Stimulated activated naive B cell treated with anti-CD40 and anti-IgM and Interleukin-4, amounts not matched to agents 10 μg/mL and 1 μg/mL and 100 μg/mL, for 72 hours (primary cell): ENCODE measurements at regions not wholly inside any gene's neighbourhood (a gene's known extent, or its start where the extent isn't known, plus 50 kb on each side); places are given as distances from the start of the nearest gene placed in this dataset.
"Not testable (repeated sequence)": the region's sequence is repeated elsewhere in the genome, so short reads cannot be mapped to it uniquely, and the experiment has no call there.

ENCODE experiments used
- ATAC-seq, 2 donors: fragments of 150-1000 bp; cut with Tn5 transposase; replicated peaks; 2 replicates each; pipeline ENCODE4 v1.10.0; 2021; ENCODE audit warnings: moderate library complexity in 1 of 2
- DNase-seq: peaks from one replicate; pipeline ENCODE4 v3.0.0; 2021
- H3K27ac Mint-ChIP-seq: one replicate; pipeline ENCODE4 v1.8.0; 2022; ENCODE audit warnings: mild to moderate bottlenecking, mixed read lengths
- H3K27me3 Mint-ChIP-seq, 2 donors: one replicate each; pipeline ENCODE4 v1.8.0; 2022; ENCODE audit warnings: mixed read lengths in 2 of 2
- H3K36me3 Mint-ChIP-seq, 2 donors: one replicate each; pipeline ENCODE4 v1.8.0; 2022; ENCODE audit warnings: mixed read lengths in 2 of 2, mild to moderate bottlenecking in 1 of 2
- H3K4me1 Mint-ChIP-seq, 2 donors: one replicate each; pipeline ENCODE4 v1.8.0; 2022; ENCODE audit warnings: mixed read lengths in 2 of 2, mild to moderate bottlenecking in 1 of 2
- H3K4me3 Mint-ChIP-seq, 2 donors: one replicate each; pipeline ENCODE4 v1.8.0; 2022; ENCODE audit warnings: mild to moderate bottlenecking in 2 of 2, mixed read lengths in 2 of 2, moderate library complexity in 1 of 2
- H3K9me3 Mint-ChIP-seq, 2 donors: one replicate each; pipeline ENCODE4 v1.8.0; 2022; ENCODE audit warnings: mixed read lengths in 2 of 2, mild to moderate bottlenecking in 1 of 2

DNA sequence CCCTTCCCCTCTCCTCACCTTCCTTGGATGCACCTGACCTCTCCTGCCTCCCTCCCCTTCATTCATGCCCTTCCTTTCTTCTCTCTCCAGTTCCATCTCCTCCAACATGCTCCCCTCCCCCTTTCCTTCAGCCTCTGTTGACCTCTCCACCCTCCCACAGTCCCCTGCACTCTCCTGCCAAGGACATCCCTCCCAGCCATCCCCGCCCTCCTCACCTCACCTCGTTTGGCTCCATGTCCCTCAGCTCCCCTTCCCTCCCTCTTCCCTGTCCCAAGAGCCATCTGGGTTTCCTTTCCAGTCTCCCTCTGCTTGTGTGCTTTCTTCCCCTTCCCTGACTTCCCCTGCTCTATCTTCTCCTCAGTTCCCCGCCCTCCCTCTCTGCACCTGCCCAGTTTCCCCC lies 819.7 kb downstream of the KCNJ18 start:
- Mint-ChIP-seq H3K27ac (no peak overlapping the region), H3K36me3 (peaks cover 0 to 3% of the 10 kb centered on the region in 2 donors), H3K9me3 (peaks cover 10 to 23% of the 10 kb centered on the region in 2 donors), H3K4me3 (no peak overlapping the region), H3K27me3 (no peaks in the 10 kb centered on the region), H3K4me1 (no peaks in the 10 kb centered on the region)
- ATAC-seq: no peak
- DNase-seq: no peak

DNA sequence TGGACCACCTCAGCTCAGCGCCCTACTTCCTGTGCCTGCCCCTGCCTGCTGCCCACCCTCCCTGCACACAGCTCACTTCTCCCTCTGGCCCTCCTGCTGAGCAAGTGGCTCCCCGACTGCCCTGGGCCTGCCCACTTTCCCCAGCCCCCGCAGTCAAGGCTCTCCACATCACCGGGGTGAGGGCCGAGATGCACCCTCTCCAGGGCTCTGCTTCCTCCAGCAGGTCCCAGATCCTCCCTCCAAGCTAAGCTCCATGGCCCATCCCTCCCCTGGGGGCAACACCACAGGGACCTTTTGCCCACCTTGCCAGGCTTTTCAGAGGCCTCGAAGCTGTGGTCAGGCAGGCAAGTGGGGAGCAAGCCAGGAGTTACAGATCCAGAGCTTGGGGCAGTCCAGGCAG lies 820.2 kb downstream of the KCNJ18 start:
- DNase-seq: no peak
- ATAC-seq: no peak
- no peak overlapping the region for H3K4me3 Mint-ChIP-seq
- H3K36me3 Mint-ChIP-seq: peaks cover 0 to 3% of the 10 kb centered on the region in 2 donors
- no peaks in the 10 kb centered on the region for H3K27me3 Mint-ChIP-seq
- H3K4me1 Mint-ChIP-seq: no peaks in the 10 kb centered on the region
- no peak overlapping the region for H3K27ac Mint-ChIP-seq
- H3K9me3 Mint-ChIP-seq: peaks cover 10 to 23% of the 10 kb centered on the region in 2 donors

DNA sequence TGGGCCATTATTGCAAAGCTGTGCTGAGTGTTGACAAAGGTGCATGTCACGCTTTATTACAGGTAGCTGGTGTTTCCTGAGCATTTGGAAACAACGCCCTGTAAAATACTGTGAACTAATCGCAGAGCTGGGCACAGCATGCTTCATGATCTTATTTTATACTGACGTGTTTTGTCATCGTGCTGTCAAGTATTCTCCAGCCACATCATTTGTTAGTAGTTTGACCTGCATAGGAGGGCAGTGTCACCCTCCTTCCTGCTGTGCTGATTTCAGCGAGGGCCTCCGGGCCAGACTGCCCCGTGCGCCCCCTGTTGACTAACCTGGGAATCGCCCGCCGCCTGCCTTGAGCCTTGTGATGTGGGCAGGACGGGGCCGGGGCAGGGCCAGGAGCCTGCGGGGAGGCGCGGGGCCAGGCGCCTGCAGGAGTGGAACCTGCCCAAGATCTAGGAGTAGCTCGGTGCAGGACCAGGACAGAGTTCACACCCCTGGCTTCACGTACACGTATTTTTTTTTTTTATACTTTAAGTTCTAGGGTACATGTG lies 820.7 kb downstream of the KCNJ18 start:
- H3K36me3 Mint-ChIP-seq: peaks cover 0 to 3% of the 10 kb centered on the region in 2 donors
- no peaks in the 10 kb centered on the region for H3K4me1 Mint-ChIP-seq
- DNase-seq: no peak
- ATAC-seq: no peak
- peaks cover 10 to 23% of the 10 kb centered on the region in 2 donors for H3K9me3 Mint-ChIP-seq
- no peak overlapping the region for H3K27ac Mint-ChIP-seq
- H3K4me3 Mint-ChIP-seq: no peak overlapping the region
- H3K27me3 Mint-ChIP-seq: no peaks in the 10 kb centered on the region

DNA sequence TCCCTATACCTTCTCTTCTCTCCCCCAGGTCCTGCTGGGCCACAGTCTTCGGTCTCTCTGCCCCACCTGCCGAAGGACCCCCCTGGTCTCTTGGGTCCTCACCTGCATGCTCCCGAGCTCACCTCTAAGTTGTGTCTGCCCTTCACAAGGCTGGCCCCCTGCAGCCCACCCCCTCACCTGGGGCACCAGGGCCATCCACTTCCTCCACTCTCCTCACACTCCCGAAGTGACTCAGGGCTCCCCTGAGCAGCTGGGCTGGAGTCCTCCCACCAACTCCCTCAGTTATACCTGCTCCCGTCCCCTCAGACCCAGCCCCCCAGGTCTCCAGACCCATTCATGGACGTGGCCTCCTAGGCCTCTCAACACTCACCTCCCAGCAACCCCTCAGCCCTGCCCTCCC lies 822.0 kb downstream of the KCNJ18 start:
- H3K27me3 Mint-ChIP-seq: no peaks in the 10 kb centered on the region
- ATAC-seq (no peak), DNase-seq (no peak)
- no peak overlapping the region for H3K27ac Mint-ChIP-seq
- no peaks in the 10 kb centered on the region for H3K4me1 Mint-ChIP-seq
- H3K4me3 Mint-ChIP-seq: no peak overlapping the region
- peaks cover 10 to 23% of the 10 kb centered on the region in 2 donors for H3K9me3 Mint-ChIP-seq
- H3K36me3 Mint-ChIP-seq: peaks cover 0 to 3% of the 10 kb centered on the region in 2 donors

DNA sequence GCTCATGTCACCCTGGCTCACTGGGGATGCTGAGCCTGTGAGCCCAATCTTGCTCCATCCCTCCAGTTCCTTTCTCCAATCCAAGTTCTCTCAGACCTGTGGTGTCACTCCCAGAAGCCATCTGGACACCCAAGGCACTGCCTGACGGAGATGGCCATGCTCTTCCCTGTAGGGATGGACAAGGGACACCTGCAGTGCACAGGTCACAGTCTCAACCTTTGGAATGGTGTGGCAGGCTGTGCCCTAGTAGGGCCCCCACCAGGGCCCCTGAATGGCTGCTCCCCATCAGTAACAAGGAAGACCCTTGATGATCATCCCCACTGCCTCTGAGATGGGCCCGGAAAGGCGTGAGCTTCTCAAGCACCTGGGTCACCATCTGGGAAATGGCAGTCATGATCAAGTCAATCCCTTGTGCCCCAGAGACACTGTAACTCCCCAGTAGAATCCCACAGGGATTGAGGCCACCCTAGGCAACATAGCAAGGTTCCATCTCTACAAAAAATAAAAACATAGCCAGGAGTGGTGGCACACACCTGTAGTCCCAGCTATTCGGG lies 822.5 kb downstream of the KCNJ18 start:
- H3K27me3 Mint-ChIP-seq: no peaks in the 10 kb centered on the region
- no peaks in the 10 kb centered on the region for H3K4me1 Mint-ChIP-seq
- ATAC-seq (no peak), DNase-seq (no peak)
- no peak overlapping the region for H3K4me3 Mint-ChIP-seq
- peaks cover 10 to 23% of the 10 kb centered on the region in 2 donors for H3K9me3 Mint-ChIP-seq
- H3K27ac Mint-ChIP-seq: no peak overlapping the region
- peaks cover 0 to 3% of the 10 kb centered on the region in 2 donors for H3K36me3 Mint-ChIP-seq

DNA sequence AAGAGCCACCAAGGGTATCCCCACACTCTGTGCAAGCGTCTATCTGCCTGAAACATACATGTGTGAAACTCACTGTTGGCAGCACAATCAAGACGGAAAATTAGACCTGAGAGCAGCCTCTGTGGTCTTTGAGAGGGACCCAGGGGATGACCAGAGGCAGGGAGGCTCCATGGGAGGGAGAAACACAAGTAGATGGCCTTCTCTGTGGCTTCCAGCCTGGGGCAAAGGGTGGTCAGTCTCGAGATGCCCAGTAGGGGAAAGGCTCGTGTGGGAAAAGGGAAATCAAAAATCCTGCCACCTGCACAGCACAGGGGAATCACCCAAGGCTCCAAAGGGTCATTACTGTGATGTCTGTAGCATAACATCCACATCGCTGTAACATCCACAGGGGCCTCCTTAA lies 823.3 kb downstream of the KCNJ18 start:
- DNase-seq (no peak), ATAC-seq (no peak)
- Mint-ChIP-seq H3K36me3 (peaks cover 0 to 3% of the 10 kb centered on the region in 2 donors), H3K27ac (no peak overlapping the region), H3K27me3 (no peaks in the 10 kb centered on the region), H3K9me3 (peaks cover 10 to 21% of the 10 kb centered on the region in 2 donors), H3K4me1 (no peaks in the 10 kb centered on the region), H3K4me3 (no peak overlapping the region)

DNA sequence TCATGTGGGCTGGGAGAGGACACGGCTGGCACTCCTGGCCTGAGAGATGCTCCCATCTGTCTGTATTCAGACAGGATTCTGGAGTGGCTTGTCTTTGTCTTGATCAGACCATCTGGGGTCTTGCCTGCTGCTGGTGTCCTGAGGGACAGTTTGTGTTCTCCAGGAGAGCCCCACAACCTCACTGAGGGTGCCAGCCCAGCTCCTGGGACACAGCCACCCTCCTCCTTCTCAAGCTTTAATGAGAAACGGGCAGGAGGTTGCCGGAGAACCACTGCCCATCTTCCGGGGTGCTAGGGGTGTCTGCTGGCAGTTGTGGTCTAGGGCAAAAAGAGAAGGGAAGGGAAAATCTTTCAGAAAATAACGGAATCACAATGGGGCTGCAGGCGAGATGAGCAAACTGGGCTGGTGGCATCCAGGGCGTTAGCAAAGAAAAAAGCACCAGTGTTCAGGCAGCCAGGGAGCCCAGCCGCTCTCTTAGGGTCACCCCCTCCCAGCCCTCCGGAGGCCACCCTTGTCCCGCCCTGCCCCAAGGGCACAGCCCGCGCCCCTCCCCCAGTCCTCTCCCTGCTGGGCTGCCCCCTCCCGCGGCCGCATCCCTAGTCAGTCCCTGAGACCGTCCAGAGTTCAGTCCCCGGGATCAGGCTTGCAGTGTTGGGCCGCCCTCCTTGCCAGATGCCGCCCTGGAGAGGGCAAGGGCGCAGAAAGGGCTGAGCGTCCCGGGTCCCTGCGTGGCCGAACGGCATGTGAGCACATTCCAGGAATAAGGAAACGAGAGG lies 824.7 kb downstream of the KCNJ18 start:
- Mint-ChIP-seq H3K4me1 (no peaks in the 10 kb centered on the region), H3K36me3 (peaks cover 0 to 3% of the 10 kb centered on the region in 2 donors), H3K9me3 (peaks cover 10 to 17% of the 10 kb centered on the region in 2 donors), H3K27me3 (no peaks in the 10 kb centered on the region), H3K4me3 (no peak overlapping the region), H3K27ac (no peak overlapping the region)
- ATAC-seq (no peak), DNase-seq (no peak)

DNA sequence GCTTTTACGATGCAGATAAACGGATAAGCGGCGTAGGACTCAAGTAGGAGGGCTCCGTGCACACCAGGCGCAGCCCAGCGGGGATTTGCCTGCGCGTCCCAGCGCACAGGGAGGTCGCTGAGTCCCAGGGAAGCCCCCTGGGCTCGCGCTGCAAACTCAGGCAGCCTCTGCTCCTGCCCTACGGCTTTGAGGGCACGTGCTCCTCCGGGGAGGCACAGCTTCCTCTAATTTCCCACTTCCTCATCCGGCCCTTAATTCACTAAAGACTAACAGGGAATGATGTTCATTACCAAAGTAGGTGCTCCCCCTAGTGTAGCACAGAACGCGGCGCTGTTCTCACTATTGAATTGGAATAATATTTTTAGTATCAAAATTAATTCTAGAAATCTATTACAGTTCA lies 825.4 kb downstream of the KCNJ18 start:
- Mint-ChIP-seq H3K36me3 (peaks cover 0 to 3% of the 10 kb centered on the region in 2 donors), H3K4me1 (no peaks in the 10 kb centered on the region), H3K27me3 (no peaks in the 10 kb centered on the region), H3K27ac (no peak overlapping the region), H3K9me3 (peaks cover 10 to 15% of the 10 kb centered on the region in 2 donors), H3K4me3 (no peak overlapping the region)
- ATAC-seq: no peak
- no peak for DNase-seq

DNA sequence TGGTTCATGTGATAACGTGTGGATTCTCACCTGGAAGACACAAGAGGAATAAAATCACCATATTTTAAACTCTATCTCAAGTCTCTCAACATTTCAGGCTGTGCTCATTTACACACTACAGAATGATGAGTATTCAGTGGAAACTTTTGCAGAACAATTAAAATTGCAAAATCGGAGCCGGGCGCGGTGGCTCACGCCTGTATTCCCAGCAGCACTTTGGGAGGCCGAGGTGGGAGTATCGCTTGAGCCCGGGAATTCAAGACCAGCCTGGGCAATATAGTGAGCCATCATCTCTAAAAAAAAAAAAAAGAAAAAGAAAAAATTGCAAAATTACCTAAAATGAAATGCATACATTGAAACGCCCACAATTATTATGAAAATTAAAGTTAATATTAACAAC lies 825.9 kb downstream of the KCNJ18 start:
- Mint-ChIP-seq H3K9me3 (peaks cover 10 to 15% of the 10 kb centered on the region in 2 donors), H3K4me1 (no peaks in the 10 kb centered on the region), H3K27me3 (no peaks in the 10 kb centered on the region), H3K36me3 (peaks cover 0 to 3% of the 10 kb centered on the region in 2 donors), H3K27ac (no peak overlapping the region), H3K4me3 (no peak overlapping the region)
- no peak for DNase-seq
- ATAC-seq: no peak

DNA sequence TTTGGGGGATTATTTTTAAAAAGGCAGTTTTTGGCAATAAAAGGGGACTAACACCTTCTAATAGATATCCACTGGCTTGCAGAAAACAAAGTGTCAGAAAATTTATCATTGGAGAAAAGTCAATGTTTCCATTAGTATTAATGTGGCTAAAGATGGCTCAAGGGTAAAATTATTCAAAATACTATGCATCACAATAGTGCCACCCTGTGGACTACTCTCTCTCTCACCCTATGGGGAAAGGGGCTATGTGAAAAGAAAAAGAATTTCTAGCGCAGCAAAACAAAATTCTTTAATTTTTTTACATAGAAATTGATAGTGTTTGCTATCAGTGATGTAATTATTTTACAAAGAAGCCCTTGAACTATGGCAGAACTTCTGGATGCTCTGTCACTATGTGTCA lies 856.5 kb downstream of the KCNJ18 start:
- not testable (repeated sequence) for H3K9me3 Mint-ChIP-seq, H3K4me1 Mint-ChIP-seq, H3K27me3 Mint-ChIP-seq, H3K27ac Mint-ChIP-seq, H3K36me3 Mint-ChIP-seq, H3K4me3 Mint-ChIP-seq, DNase-seq, ATAC-seq

DNA sequence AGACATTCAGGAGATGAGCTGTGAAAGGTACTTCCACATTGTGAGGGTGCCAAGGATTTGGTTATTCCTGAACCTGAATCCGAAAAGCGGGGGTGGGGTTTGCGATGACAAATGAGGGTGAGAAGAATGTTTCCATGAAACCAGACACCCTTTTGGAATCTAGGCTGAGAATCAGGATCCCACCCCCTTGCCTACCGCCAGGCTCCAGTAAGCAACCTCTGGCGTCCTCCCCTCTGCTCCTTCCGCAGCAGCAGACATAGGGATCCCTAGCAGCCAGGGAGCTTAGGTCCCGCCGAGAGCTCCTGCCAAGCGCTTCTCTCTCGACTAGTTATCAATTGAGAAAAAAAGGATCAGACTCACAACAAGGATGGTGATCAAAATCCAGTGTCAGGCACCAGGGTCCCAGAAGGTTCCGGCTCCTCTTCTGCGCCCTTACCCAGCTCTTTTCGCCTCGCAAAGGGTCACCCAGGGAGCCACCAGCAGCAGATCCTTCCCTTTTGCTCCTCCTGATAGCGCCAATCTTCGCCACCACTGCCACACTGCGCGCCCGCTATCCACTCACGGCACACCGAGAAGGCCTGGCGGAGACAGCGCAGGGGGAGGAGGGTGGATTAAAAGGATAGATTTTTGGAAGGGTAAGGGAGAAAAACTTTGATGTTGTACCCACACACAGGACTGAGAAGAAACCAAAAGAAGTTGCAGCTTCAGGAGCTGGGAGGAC lies 859.5 kb downstream of the KCNJ18 start:
- not testable (repeated sequence) for H3K27ac Mint-ChIP-seq, H3K4me1 Mint-ChIP-seq, DNase-seq, H3K27me3 Mint-ChIP-seq, ATAC-seq, H3K4me3 Mint-ChIP-seq, H3K9me3 Mint-ChIP-seq, H3K36me3 Mint-ChIP-seq

DNA sequence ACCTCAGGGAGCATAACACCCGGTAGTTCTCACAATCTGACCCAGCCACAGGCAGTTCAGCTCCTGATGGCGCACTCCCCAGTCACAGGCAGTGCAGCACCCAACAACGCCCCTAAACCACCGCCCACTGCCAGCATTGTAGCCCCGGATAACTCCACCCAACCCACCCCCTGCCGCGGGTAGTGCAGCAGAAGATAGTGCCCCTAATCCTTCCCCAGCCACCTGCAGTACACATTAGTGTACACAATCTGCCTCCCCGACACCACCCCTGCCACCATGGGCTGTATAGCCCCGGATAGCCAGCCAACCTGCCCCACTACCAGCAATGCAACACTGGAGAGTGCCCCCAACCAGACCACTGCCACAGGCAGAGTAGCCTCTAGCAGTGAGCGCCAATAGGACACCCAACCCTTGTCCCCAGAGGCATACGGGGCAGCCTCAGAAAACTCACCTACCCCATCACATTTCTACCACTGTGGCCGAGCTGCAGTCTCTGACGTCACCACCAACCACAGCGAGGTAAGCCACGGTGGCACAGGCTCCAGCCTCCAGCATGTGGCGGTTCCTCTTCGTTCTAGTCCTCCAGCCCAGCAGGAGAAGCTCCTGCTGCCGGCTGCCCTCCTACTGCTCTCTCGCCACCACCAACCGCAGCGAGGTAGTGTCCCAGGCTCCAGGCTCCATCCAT lies 877.3 kb downstream of the KCNJ18 start:
- Mint-ChIP-seq H3K27ac (no peak overlapping the region), H3K27me3 (no peaks in the 10 kb centered on the region), H3K9me3 (peaks cover 24 to 26% of the 10 kb centered on the region in 2 donors), H3K36me3 (peaks cover 1 to 3% of the 10 kb centered on the region in 2 donors), H3K4me3 (no peak overlapping the region), H3K4me1 (no peaks in the 10 kb centered on the region)
- no peak for DNase-seq
- ATAC-seq: no peak

DNA sequence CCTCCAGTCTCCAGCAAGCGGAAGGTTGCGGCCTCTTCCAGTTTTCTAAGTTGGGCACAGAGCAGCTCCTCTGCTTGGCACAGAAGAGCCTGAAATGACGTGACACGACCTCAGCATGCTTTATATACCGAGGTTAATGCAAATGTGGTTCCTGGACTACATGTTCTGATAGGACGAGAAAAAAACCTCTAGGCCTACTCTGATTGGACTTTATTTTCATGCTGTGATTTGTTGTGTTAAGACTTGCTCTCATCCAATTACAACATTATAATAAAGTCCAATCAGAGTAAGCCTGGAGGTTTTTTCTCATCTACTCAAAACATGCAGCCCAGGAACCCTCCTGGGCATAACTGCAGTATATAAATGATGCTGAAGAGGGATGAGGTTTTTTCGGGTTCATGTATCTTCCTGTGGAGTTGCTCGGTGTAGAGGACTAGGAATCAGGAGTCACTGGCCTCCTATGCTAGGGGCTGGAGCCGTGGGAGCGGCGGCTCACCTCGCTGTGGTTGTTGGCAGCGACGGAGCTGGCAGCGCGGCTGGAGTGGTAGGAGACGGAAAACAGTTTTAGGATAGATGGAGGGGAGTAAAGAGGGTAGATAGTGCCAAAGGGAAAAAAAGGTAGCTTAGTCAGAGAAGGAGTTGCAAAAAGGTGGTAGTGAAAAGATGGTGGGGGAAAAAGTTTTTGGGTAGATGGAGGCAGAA lies 878.0 kb downstream of the KCNJ18 start:
- ATAC-seq: no peak
- DNase-seq: no peak
- Mint-ChIP-seq H3K4me3 (no peak overlapping the region), H3K27me3 (no peaks in the 10 kb centered on the region), H3K4me1 (no peaks in the 10 kb centered on the region), H3K36me3 (peaks cover 1 to 3% of the 10 kb centered on the region in 2 donors), H3K27ac (no peak overlapping the region), H3K9me3 (peaks cover 24 to 26% of the 10 kb centered on the region in 2 donors)

DNA sequence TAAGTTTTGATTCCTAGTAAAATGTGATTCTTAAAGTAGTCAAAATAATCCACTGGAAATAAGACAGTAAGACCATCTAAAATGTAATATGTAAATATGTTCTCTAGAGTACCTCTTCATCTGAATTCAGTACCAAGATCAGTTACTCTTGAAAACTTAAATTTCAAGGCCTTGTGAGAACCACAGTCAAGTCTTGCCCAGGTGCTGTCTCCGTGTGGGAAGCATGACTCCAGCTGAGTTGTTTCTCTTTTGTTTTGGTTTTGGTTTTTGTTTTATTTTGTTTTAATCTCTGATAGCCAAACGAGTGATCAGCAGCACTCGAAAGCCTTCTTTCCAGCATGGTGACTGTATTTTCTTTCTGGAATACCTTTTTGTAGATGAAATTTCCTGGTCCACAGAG lies 907.0 kb downstream of the KCNJ18 start:
- Mint-ChIP-seq H3K27ac (no peak overlapping the region), H3K36me3 (no peaks in the 10 kb centered on the region), H3K9me3 (peaks cover 0 to 1% of the 10 kb centered on the region in 2 donors), H3K4me1 (no peaks in the 10 kb centered on the region), H3K4me3 (no peak overlapping the region), H3K27me3 (no peaks in the 10 kb centered on the region)
- DNase-seq (no peak), ATAC-seq (no peak)
